Stromal cell of bone marrow (primary cell): ENCODE measurements at regions not wholly inside any gene's neighbourhood (a gene's known extent, or its start where the extent isn't known, plus 50 kb on each side); places are given as distances from the start of the nearest gene placed in this dataset.
A peak's percentile ranks its signal among the peaks of the same experiment; 100 is the strongest.
"Not testable (repeated sequence)": the region's sequence is repeated elsewhere in the genome, so short reads cannot be mapped to it uniquely, and the experiment has no call there.

Experiments
- DNase-seq: peaks from one replicate; pipeline ENCODE4 v3.0.0-alpha.2; 2012; ENCODE audit warnings: low read depth

GRCh38 chr12:27133022-27133590 is 50.7 kb upstream of the C12orf71 start:
- DNase-seq, result no peak

GRCh38 chr12:27140478-27140969 is 58.1 kb upstream of the C12orf71 start:
- no peak for DNase-seq

- peak; percentile 77 for DNase-seq
Observed at GRCh38 chr12:27142101-27142721, 59.8 kb upstream of the C12orf71 start.

GRCh38 chr12:27143256-27144069 is 61.1 kb upstream of the C12orf71 start:
- no peak for DNase-seq

GRCh38 chr12:27145725-27146124 is 63.3 kb upstream of the C12orf71 start:
- not testable (repeated sequence) for DNase-seq

- DNase-seq, result no peak
Observed at GRCh38 chr12:27148373-27148772, 66.0 kb upstream of the C12orf71 start.

GRCh38 chr12:27148791-27149190 is 66.4 kb upstream of the C12orf71 start:
- no peak for DNase-seq

- DNase-seq, result no peak
Observed at GRCh38 chr12:27151479-27151878, 69.1 kb upstream of the C12orf71 start.

- DNase-seq, result no peak
Observed at GRCh38 chr12:27158297-27158696, 75.9 kb upstream of the C12orf71 start.

GRCh38 chr12:27161458-27162228 is 79.3 kb upstream of the C12orf71 start:
- no peak for DNase-seq

GRCh38 chr12:27162229-27162537 is 79.8 kb upstream of the C12orf71 start:
- no peak for DNase-seq

- DNase-seq, result peak; percentile 36
Observed at GRCh38 chr12:27163048-27163715, 80.8 kb upstream of the C12orf71 start.

- DNase-seq, result no peak
Observed at GRCh38 chr12:27163894-27164293, 80.2 kb upstream of the STK38L start.

GRCh38 chr12:27164330-27165040 is 79.6 kb upstream of the STK38L start:
- DNase-seq, result no peak

- not testable (repeated sequence) for DNase-seq
Observed at GRCh38 chr12:27165958-27166357, 78.1 kb upstream of the STK38L start.

- not testable (repeated sequence) for DNase-seq
Observed at GRCh38 chr12:27171494-27171893, 72.6 kb upstream of the STK38L start.

- no peak for DNase-seq
Observed at GRCh38 chr12:27176765-27177164, 67.3 kb upstream of the STK38L start.

- peak; percentile 65 for DNase-seq
Observed at GRCh38 chr12:27177706-27178105, 66.4 kb upstream of the STK38L start.

- no peak for DNase-seq
Observed at GRCh38 chr12:27178255-27178654, 65.8 kb upstream of the STK38L start.

- no peak for DNase-seq
Observed at GRCh38 chr12:27178723-27179399, 65.2 kb upstream of the STK38L start.
